Fibroblast of the aortic adventitia (primary cell): ENCODE measurements at regions not wholly inside any gene's neighbourhood (a gene's known extent, or its start where the extent isn't known, plus 50 kb on each side); places are given as distances from the start of the nearest gene placed in this dataset.
"Not testable (repeated sequence)": the region's sequence is repeated elsewhere in the genome, so short reads cannot be mapped to it uniquely, and the experiment has no call there.

Experiments
- DNase-seq: peaks from one replicate; pipeline ENCODE4 v3.0.0-alpha.2; 2010; ENCODE audit warnings: low read depth
- H3K4me3 ChIP-seq: 2 replicates; pipeline ENCODE4 v1.5.1; 2011; ENCODE audit warnings: low read depth, mild to moderate bottlenecking, control low read depth, low read length, moderate library complexity
- CTCF ChIP-seq: IDR thresholded peaks from 2 replicates; pipeline ENCODE4 v1.5.1; 2011; ENCODE audit warnings: mild to moderate bottlenecking, low read length, control low read depth, inconsistent platforms; ENCODE audit not compliant: insufficient read depth

- not testable (repeated sequence) for DNase-seq
Observed at GRCh38 chr7:65576370-65576769, 202.7 kb downstream of the ZNF92 start.

GRCh38 chr7:65582518-65583119 is 209.0 kb downstream of the ZNF92 start:
- H3K4me3 ChIP-seq, DNase-seq: not testable (repeated sequence)

More at GRCh38 chr7:65576370-65576769, 202.7 kb downstream of the ZNF92 start:
- H3K4me3 ChIP-seq: not testable (repeated sequence)

GRCh38 chr7:65602495-65602894 is 228.8 kb downstream of the ZNF92 start:
- DNase-seq, H3K4me3 ChIP-seq: not testable (repeated sequence)

GRCh38 chr7:65609131-65609530 is 235.5 kb downstream of the ZNF92 start:
- DNase-seq: no peak
- H3K4me3 ChIP-seq: no peak overlapping the region
- no peak for TF ChIP-seq CTCF

- DNase-seq, H3K4me3 ChIP-seq: not testable (repeated sequence)
Observed at GRCh38 chr7:65613644-65614289, 240.1 kb downstream of the ZNF92 start.

GRCh38 chr7:65616111-65616510 is 242.5 kb downstream of the ZNF92 start:
- H3K4me3 ChIP-seq, DNase-seq: not testable (repeated sequence)

- not testable (repeated sequence) for H3K4me3 ChIP-seq, DNase-seq
Observed at GRCh38 chr7:65620216-65620615, 246.6 kb downstream of the ZNF92 start.

GRCh38 chr7:65621580-65622201 is 248.0 kb downstream of the ZNF92 start:
- peak; percentile 28 for DNase-seq
- not testable (repeated sequence) for H3K4me3 ChIP-seq
- peak; percentile 50 for TF ChIP-seq CTCF

- DNase-seq, H3K4me3 ChIP-seq: not testable (repeated sequence)
Observed at GRCh38 chr7:65631236-65631635, 241.6 kb upstream of the VKORC1L1 start.

GRCh38 chr7:65633587-65634404 is 239.1 kb upstream of the VKORC1L1 start:
- not testable (repeated sequence) for DNase-seq, H3K4me3 ChIP-seq

- H3K4me3 ChIP-seq, DNase-seq: not testable (repeated sequence)
Observed at GRCh38 chr7:65638918-65639317, 234.0 kb upstream of the VKORC1L1 start.

- not testable (repeated sequence) for DNase-seq, H3K4me3 ChIP-seq
Observed at GRCh38 chr7:65639717-65640116, 233.2 kb upstream of the VKORC1L1 start.

GRCh38 chr7:65643498-65643897 is 229.4 kb upstream of the VKORC1L1 start:
- not testable (repeated sequence) for H3K4me3 ChIP-seq, DNase-seq

GRCh38 chr7:65647153-65647964 is 225.5 kb upstream of the VKORC1L1 start:
- not testable (repeated sequence) for DNase-seq, H3K4me3 ChIP-seq

- H3K4me3 ChIP-seq, DNase-seq: not testable (repeated sequence)
Observed at GRCh38 chr7:65651174-65651573, 221.7 kb upstream of the VKORC1L1 start.
